ENCODE measurements at regions not wholly inside any gene's neighbourhood (a gene's known extent, or its start where the extent isn't known, plus 50 kb on each side); places are given as distances from the start of the nearest gene placed in this dataset.

DNA sequence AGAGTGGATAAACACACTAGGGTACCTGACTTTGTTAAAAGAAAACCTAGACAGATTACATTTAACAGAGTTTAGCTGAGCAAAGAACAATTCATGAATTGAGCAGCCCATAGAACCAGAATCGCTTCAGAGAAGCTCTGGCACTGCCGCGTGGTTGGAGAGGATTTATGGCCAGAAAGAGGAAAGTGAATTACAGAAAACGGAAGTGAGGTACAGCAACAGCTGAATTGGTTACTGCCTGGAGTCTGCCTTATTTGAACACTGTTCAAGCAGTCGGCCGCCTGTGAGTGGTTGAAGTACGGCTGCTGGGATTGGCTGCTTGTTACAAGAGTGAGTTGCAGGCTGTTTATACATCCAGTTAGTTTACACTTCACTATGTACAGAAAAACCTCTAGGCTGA is 253.8 kb upstream of the CDYL start:
- TF ChIP-seq, protein P1, sequence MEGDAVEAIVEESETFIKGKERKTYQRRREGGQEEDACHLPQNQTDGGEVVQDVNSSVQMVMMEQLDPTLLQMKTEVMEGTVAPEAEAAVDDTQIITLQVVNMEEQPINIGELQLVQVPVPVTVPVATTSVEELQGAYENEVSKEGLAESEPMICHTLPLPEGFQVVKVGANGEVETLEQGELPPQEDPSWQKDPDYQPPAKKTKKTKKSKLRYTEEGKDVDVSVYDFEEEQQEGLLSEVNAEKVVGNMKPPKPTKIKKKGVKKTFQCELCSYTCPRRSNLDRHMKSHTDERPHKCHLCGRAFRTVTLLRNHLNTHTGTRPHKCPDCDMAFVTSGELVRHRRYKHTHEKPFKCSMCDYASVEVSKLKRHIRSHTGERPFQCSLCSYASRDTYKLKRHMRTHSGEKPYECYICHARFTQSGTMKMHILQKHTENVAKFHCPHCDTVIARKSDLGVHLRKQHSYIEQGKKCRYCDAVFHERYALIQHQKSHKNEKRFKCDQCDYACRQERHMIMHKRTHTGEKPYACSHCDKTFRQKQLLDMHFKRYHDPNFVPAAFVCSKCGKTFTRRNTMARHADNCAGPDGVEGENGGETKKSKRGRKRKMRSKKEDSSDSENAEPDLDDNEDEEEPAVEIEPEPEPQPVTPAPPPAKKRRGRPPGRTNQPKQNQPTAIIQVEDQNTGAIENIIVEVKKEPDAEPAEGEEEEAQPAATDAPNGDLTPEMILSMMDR (IDR thresholded peaks at IDR 0.05; ENCODE audit: insufficient read depth, low read depth, low read length, missing control alignments) = no peak
- DNase-seq (ENCODE audit: low read depth) = no peak
- H3K4me3 ChIP-seq (ENCODE audit: low read length) = no peak overlapping the region

DNA sequence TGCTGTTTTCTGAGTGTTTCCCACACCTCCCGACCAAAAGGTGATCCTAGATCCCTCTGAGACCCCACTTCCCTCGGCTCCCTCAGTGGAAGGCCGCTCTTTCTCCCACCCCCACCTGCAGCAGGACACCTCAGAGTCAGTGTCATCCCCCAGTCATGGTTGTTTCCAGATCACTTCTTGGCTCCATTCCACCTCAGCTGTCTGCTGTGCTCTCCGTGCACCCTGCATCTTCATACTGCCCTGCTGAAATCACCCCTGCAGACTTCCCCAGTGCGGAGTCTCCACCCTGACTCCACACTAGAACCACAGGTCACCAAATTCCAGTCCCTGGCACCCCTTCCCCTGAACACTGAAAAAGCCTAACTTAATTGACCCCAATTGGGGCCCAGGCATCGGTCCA is 255.1 kb upstream of the CDYL start:
- DNase-seq (ENCODE audit: low read depth) = no peak
- no peak overlapping the region for H3K4me3 ChIP-seq (ENCODE audit: low read length)
- TF ChIP-seq, protein P1 (IDR thresholded peaks at IDR 0.05; ENCODE audit: insufficient read depth, low read depth, low read length, missing control alignments) = no peak

DNA sequence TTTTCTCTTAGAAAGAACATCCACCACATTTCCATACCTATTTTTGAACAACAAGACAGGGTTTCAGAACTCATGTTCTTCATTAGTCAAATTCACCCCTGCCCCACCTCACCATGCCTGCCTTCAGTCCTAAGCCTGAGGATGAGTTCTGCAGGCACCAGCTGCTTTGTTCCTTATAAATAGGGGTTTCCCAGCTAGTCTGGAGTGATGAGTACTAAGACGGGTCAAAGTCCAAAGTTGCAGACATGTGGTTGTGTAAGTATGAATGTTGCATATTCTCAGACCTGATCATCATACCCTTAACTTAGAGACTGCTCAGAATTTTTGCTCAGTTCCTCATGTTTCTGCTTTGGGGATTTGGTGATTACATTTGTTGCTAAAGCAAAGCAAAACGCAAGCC is 257.7 kb upstream of the CDYL start:
- DNase-seq (ENCODE audit: low read depth) = peak; percentile 32
- no peak overlapping the region for H3K4me3 ChIP-seq (ENCODE audit: low read length)
- TF ChIP-seq, protein P1 (IDR thresholded peaks at IDR 0.05; ENCODE audit: insufficient read depth, low read depth, low read length, missing control alignments) = no peak

DNA sequence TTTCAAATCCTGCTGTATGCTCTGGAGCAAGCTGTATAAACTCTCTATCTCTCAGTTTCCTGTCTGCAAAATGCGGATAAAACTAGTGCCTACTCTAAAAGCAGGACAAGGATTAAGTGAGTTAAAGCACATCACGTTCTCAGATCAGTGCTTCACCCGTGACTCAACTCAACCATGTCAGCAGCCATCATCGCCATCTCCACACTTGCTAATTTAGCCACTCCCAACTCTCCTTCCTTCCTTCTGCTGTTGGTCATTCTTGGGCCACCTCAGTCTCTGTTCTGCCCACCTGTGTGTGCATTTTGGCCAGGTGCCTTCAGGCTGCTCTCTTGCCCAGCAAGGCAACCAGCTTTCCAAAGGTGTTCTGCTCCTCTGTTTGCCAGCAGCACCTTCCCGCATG is 260.0 kb upstream of the CDYL start:
- peak; percentile 26 for DNase-seq (ENCODE audit: low read depth)
- H3K4me3 ChIP-seq (ENCODE audit: low read length) = no peak overlapping the region

DNA sequence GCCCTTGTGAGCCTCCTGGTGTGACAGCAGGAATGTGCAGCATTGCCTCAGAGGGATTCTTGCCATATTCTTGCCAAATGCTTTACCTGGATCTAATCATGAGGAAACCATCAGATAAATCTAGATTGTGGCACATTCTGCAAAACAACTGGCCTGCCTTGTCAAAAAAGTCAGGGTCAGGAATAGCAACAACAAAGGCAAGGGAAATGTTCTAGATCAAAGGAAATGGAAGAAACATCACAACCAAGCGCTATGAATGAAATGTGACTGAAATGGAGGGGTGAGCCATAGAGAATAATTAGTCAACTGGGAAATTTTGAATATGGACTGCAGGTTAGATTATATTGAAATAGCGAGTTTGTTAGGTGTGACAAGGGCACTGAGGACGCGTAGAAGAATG is 262.6 kb upstream of the CDYL start:
- TF ChIP-seq, protein P1 (IDR thresholded peaks at IDR 0.05; ENCODE audit: insufficient read depth, low read depth, low read length, missing control alignments) = no peak
- no peak for DNase-seq (ENCODE audit: low read depth)
- H3K4me3 ChIP-seq (ENCODE audit: low read length) = no peak overlapping the region

More for the DNA sequence above, 260.0 kb upstream of the CDYL start:
- TF ChIP-seq, protein P1 (IDR thresholded peaks at IDR 0.05; ENCODE audit: insufficient read depth, low read depth, low read length, missing control alignments) = no peak

DNA sequence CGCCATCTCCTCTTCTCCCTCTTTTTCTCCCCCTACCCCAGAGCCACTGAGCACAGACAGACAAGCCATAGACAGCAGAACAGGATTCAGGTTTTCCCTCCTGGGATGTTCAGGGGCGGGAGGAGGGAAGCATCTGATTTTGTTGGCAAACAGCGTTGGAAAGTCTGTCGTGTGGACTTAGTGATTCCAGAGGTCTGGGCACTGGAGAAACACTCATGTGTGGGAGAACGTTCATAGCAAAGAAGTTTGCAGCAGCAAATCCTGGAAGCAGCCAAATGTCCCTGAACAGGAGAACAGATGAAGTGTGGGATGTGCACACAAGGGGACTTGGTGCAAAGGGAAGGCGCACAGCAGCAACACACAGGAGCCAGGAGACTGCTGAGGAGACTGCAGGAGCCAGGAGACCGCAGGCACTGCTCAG is 264.1 kb upstream of the CDYL start:
- no peak for DNase-seq (ENCODE audit: low read depth)
- H3K4me3 ChIP-seq (ENCODE audit: low read length) = no peak overlapping the region
- TF ChIP-seq, protein P1 (IDR thresholded peaks at IDR 0.05; ENCODE audit: insufficient read depth, low read depth, low read length, missing control alignments) = no peak

DNA sequence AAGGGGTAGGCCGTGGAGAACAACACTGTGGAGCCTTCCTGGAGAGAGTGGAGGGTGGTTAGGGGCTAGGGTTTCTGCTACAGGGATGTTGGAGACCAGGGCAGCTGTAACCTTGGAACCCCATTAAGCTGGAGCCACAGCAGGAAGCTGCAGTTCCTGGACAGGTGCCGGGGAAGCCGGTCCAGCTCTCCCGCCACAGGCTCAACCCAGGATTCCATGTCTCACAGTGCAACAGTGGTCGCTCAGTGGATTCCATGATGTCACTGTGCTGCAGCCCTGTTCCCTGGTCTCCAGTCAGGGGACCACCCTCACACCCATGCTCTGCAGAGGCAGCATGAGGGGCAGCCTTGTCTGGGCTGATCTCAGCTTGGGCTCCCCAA is 264.6 kb upstream of the CDYL start:
- no peak for DNase-seq (ENCODE audit: low read depth)
- no peak overlapping the region for H3K4me3 ChIP-seq (ENCODE audit: low read length)
- TF ChIP-seq, protein P1 (IDR thresholded peaks at IDR 0.05; ENCODE audit: insufficient read depth, low read depth, low read length, missing control alignments) = no peak

All from epithelial cell of esophagus (primary cell).